OCI-LY7 (cell line): ENCODE measurements at regions not wholly inside any gene's neighbourhood (a gene's known extent, or its start where the extent isn't known, plus 50 kb on each side); places are given as distances from the start of the nearest gene placed in this dataset.

Experiments
- BruUV-seq: library from RNA; stranded (reverse); fragments of 400-500 nt; replicated peaks from 2 replicates; lab custom pipeline; 2021; lab: Mats Ljungman, UMichigan
- CTCF ChIA-PET: fragments of 300-600 bp; sonication (Branson Sonifier 250); formaldehyde crosslinking; loops from one replicate; lab custom pipeline; 2022; ENCODE audit warnings: antibody characterized with exemption; ENCODE audit not compliant: unreplicated experiment; lab: Charles Lee
- POLR2A ChIA-PET: fragments of 300-600 bp; sonication (Branson Sonifier 250); formaldehyde crosslinking; loops from one replicate; lab custom pipeline; 2022; ENCODE audit warnings: antibody characterized with exemption; lab: Charles Lee
- DNase-seq: peaks from one replicate; pipeline ENCODE4 v3.0.0-alpha.2; 2015; ENCODE audit warnings: low spot score
- H2AFZ ChIP-seq: fragments of 200-600 bp; sonication (generic), shearing (Covaris generic); 2 replicates; pipeline ENCODE4 v1.6.1; 2014; ENCODE audit warnings: mild to moderate bottlenecking, antibody characterized with exemption, low read length, moderate library complexity
- H3K27ac ChIP-seq: fragments of 200-600 bp; sonication (generic); 2 replicates; pipeline ENCODE4 v1.5.1; 2014; ENCODE audit warnings: mixed run types, low read depth, mild to moderate bottlenecking, moderate library complexity, low read length, inconsistent platforms; ENCODE audit not compliant: poor library complexity, severe bottlenecking
- H3K36me3 ChIP-seq: fragments of 200-600 bp; sonication (generic); 2 replicates; pipeline ENCODE4 v1.6.1; 2014; ENCODE audit warnings: mild to moderate bottlenecking, antibody characterized with exemption, low read length, moderate library complexity, mixed read lengths; ENCODE audit not compliant: insufficient read depth
- H3K4me1 ChIP-seq: fragments of 200-600 bp; sonication (generic); 2 replicates; pipeline ENCODE4 v1.5.1; 2014; ENCODE audit warnings: mild to moderate bottlenecking, low read length; ENCODE audit not compliant: insufficient read depth, poor library complexity, severe bottlenecking
- H3K4me2 ChIP-seq: fragments of 200-600 bp; sonication (generic); 2 replicates; pipeline ENCODE4 v1.6.1; 2014; ENCODE audit warnings: mild to moderate bottlenecking, low read length
- H3K4me3 ChIP-seq: fragments of 200-600 bp; sonication (generic); 2 replicates; pipeline ENCODE4 v1.5.1; 2014; ENCODE audit warnings: mild to moderate bottlenecking, low read depth, low read length; ENCODE audit not compliant: poor library complexity, severe bottlenecking
- H3K79me2 ChIP-seq: fragments of 200-600 bp; sonication (generic); 2 replicates; pipeline ENCODE4 v1.6.1; 2016; ENCODE audit warnings: low read depth, mild to moderate bottlenecking, low read length, moderate library complexity, mixed read lengths; ENCODE audit not compliant: insufficient read depth
- H3K9me2 ChIP-seq: fragments of 200-600 bp; sonication (generic); 2 replicates; pipeline ENCODE4 v1.6.1; 2016; ENCODE audit warnings: mild to moderate bottlenecking, low read length, mixed read lengths; ENCODE audit not compliant: insufficient read depth
- H3K9me3 ChIP-seq: fragments of 200-600 bp; sonication (generic); 2 replicates; pipeline ENCODE4 v1.6.1; 2014; ENCODE audit warnings: mild to moderate bottlenecking, mixed run types, low read length, mixed read lengths
- H4K20me1 ChIP-seq: fragments of 200-600 bp; sonication (generic); 2 replicates; pipeline ENCODE4 v1.6.1; 2014; ENCODE audit warnings: mild to moderate bottlenecking, antibody characterized with exemption, low read length, moderate library complexity, mixed read lengths; ENCODE audit not compliant: insufficient read depth
- CTCF ChIP-seq: fragments of 200-600 bp; sonication (generic); conservative IDR thresholded peaks from 2 replicates; pipeline ENCODE4 v1.5.1; 2014; ENCODE audit warnings: mild to moderate bottlenecking, antibody characterized with exemption, low read length, moderate library complexity, mixed read lengths
- EZH2phosphoT487 ChIP-seq: fragments of 200-600 bp; sonication (generic); IDR thresholded peaks from 2 replicates; pipeline ENCODE4 v1.6.1; 2018; ENCODE audit warnings: low read depth, borderline replicate concordance, mild to moderate bottlenecking, mixed run types, antibody characterized with exemption, low read length, moderate library complexity, mixed read lengths
- intact Hi-C: fragments of 100-400 bp; cut with micrococcal nuclease; formaldehyde crosslinking; loops from one replicate; pipeline ENCODE4 v1.10.0; 2022; ENCODE audit not compliant: unreplicated experiment

- no TSS peak for BruUV-seq
- Histone ChIP-seq H3K4me1 (no peaks in the 10 kb centered on the region), H3K36me3 (no peaks in the 10 kb centered on the region), H3K79me2 (no peaks in the 10 kb centered on the region), H4K20me1 (no peaks in the 10 kb centered on the region), H3K4me3 (no peak overlapping the region), H3K27ac (no peak overlapping the region), H2AFZ (no peak overlapping the region), H3K4me2 (no peak overlapping the region), H3K9me3 (no peaks in the 10 kb centered on the region), H3K9me2 (no peaks in the 10 kb centered on the region)
- POLR2A ChIA-PET = no interaction called here
- CTCF ChIA-PET = no interaction called here
- intact Hi-C loops = no loop called here
- no peak for DNase-seq
- TF ChIP-seq CTCF (no peak), EZH2phosphoT487 (no peak)
Measured at GRCh38 chr2:104572834-104573233, 281.1 kb upstream of the POU3F3 start.

- no TSS peak for BruUV-seq
- H4K20me1 ChIP-seq = no peaks in the 10 kb centered on the region
- H2AFZ ChIP-seq = no peak overlapping the region
- no peak for DNase-seq
- no peak for TF ChIP-seq EZH2phosphoT487
- no peaks in the 10 kb centered on the region for H3K9me2 ChIP-seq
- H3K4me1 ChIP-seq = no peaks in the 10 kb centered on the region
- ChIA-PET POLR2A (no interaction called here), CTCF (no interaction called here)
- no peaks in the 10 kb centered on the region for H3K79me2 ChIP-seq
- no peak overlapping the region for H3K4me2 ChIP-seq
- no peaks in the 10 kb centered on the region for H3K9me3 ChIP-seq
- intact Hi-C loops = no loop called here
- no peaks in the 10 kb centered on the region for H3K36me3 ChIP-seq
- H3K4me3 ChIP-seq = no peak overlapping the region
- H3K27ac ChIP-seq = no peak overlapping the region
Measured at GRCh38 chr2:104574367-104574766, 279.5 kb upstream of the POU3F3 start.

- no peak overlapping the region for H2AFZ ChIP-seq
- DNase-seq = no peak
- intact Hi-C loops = no loop called here
- H4K20me1 ChIP-seq = no peaks in the 10 kb centered on the region
- CTCF ChIA-PET = no interaction called here
- H3K79me2 ChIP-seq = no peaks in the 10 kb centered on the region
- H3K4me1 ChIP-seq = no peaks in the 10 kb centered on the region
- no peaks in the 10 kb centered on the region for H3K9me2 ChIP-seq
- H3K4me3 ChIP-seq = no peak overlapping the region
- no peak overlapping the region for H3K4me2 ChIP-seq
- POLR2A ChIA-PET = interaction anchor here (0.6 to 0.7 kb wide), 2 partner anchors 187 to 335 kb away, joined by 3 to 4 read pairs; no protein-coding TSS in a partner anchor
- H3K27ac ChIP-seq = no peak overlapping the region
- no peaks in the 10 kb centered on the region for H3K36me3 ChIP-seq
- TF ChIP-seq CTCF = no peak
- TF ChIP-seq EZH2phosphoT487 = no peak
- BruUV-seq = no TSS peak
- H3K9me3 ChIP-seq = no peaks in the 10 kb centered on the region
Measured at GRCh38 chr2:104577143-104577542, 276.8 kb upstream of the POU3F3 start.
